Raji (cell line): ENCODE measurements at regions not wholly inside any gene's neighbourhood (a gene's known extent, or its start where the extent isn't known, plus 50 kb on each side); places are given as distances from the start of the nearest gene placed in this dataset.

Source experiments
- POLR2A ChIP-seq: IDR thresholded peaks from 2 replicates; pipeline ENCODE4 v1.6.1; 2011; ENCODE audit warnings: low read depth, low read length, control low read depth; ENCODE audit not compliant: insufficient read depth

DNA sequence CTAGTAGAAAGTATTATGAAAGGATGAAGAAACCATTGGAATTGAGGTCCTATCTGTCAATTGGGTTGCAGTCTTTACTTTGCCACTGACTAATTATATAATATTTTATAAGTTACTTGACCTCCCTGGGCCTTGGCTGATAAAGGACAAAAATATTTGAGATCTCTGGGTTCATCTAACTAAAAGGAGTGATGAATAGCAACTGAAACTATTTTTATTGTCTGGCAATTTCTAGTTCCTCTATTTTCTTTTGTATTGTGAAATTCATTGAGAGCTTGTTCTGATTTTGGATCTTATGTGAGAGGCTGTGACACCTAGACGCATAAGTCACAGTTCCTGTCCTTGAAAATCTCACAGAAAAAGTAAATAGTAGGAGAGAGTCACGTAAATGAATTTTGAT lies 415.7 kb upstream of the ATP2B1 start:
- no peak for TF ChIP-seq POLR2A

DNA sequence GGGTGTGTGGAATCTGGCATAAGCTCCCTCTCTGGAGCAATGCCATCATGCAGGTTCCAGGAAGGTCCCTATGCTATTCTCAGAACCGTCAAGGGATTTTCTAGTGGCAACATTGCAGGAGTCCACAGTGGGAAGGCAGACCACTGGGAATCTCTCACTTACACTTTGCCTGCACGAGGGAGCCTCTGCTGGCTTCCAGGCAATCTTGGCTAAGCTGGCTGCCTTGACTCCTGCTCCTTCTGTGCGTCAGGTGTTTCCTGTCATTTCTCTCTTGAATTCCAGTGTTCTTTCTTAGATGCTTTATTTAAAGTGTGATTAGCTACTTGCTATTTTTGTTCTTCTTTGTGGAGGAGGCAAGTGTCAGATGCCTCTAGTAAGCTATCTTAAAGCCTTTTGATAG lies 414.0 kb upstream of the ATP2B1 start:
- no peak for TF ChIP-seq POLR2A

DNA sequence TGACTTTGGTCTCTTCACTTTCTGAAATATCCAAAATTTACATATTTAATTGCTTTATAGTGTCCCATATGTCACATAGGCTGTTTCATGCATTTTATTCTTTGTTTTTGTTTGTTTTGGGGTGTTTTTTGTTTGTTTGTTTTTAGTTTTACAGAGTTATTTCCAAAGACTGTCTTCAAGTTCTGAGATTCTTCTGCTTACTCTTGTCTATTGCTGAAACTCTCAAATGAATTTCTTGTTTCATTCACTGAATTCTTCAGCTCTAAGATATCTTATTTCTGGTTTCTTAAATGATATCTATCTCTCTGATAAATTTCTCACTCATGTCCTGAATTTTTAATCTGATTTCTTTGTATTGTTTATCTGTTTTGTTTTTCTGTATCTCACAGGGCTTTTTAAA lies 412.0 kb upstream of the ATP2B1 start:
- TF ChIP-seq POLR2A = no peak

DNA sequence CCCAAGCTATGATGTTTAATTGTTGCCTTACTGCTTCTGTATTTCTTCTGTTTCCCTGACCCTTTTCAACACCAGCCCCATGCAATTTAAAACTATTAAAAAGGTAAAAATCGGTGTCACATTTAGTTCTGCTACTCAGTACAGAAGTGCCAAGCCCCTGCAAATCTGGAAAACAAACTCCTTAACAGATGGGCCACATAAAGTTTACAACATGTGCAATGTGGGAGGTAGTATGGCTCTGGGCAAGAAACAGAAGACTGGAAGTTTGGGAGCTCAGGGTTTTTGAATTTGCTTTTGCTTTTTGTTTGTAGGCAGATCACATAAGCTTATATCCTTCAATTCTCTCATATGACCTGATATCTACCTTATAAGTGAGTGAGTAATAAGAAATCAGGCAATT lies 404.0 kb upstream of the ATP2B1 start:
- no peak for TF ChIP-seq POLR2A

DNA sequence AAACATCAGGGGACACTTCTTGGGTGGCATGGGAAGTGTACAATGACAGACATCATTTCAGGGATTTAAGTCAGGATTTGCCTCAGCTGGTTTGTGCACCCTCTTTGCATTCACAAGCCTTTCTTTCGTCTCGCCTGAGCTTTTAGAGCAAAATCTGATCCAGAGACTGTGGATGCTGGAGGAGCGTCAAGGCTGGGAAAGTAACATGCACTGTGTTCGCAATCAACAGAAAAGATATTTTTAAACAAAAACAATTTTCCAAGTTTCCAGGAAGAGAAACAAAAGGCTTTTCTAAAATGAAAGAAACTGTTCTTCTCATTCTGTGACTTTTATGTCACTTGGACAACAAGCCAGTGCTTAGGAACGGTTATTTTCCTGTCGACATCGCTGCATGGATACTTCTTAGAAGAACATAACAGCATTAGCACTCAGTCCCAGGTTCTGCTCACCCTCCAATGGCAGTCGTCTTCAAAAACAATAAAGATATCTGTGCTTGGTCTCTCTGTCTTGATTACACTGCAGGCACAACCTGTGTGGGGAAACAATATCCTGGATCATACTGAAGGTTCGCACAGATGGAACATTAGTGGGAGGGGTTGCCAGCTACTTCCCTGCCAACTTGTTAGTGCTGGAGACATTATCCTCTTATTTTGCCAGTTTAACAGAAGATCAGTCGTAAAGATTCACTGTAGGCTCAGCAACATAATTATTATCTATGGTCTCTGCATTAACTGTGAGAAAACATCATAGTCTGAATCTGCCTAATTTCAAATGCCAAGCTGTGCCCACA lies 403.3 kb upstream of the ATP2B1 start:
- TF ChIP-seq POLR2A = no peak

DNA sequence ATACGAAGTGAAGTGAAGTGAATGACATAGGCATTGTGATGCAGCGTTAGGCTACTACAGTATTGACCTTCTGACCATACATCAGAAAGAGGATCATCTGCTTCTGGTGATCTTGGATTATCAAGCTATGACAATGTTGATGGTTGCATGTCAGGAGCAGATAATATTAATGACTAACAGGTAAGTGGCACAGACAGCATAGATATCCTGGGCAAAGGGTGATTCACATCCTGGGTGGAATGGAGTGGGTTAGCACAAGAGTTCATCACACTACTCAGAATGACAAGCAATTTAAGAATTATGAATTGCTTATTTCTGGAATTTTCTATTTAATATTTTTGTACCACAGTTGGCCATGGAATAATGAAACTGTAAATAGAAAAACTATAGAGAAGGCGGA lies 397.9 kb upstream of the ATP2B1 start:
- TF ChIP-seq POLR2A = no peak

DNA sequence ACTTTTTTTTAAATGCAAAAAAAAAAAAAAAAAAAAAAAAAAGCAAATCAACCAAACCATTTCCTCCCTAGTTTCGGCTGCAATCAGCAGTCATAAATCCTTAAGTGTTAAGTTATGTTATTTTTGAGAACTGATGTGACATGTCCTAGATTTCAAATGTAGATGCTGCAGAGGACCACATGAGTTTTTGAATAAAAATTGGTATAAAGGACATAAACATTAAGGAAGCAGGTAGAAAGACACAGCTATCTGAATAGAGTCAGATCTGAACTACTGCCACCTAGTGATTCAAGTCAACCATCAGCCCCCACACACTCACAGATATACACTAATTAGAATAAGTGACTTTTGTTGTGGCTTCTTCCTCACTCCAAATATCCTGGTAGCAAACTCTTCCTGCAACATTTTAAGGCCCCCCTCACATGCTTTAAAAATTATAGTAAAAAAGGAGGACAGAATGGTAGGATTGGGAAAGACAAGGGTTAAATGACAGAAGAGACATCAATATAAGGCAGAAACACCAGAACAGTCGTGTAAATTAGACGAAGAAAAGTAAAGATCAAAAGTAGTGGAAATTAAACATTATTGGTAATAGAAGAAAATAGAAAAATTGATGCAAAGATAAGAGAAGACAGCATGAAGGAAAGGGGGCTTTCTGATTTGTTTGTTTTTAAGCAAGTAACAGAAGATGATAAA lies 394.5 kb upstream of the ATP2B1 start:
- no peak for TF ChIP-seq POLR2A

DNA sequence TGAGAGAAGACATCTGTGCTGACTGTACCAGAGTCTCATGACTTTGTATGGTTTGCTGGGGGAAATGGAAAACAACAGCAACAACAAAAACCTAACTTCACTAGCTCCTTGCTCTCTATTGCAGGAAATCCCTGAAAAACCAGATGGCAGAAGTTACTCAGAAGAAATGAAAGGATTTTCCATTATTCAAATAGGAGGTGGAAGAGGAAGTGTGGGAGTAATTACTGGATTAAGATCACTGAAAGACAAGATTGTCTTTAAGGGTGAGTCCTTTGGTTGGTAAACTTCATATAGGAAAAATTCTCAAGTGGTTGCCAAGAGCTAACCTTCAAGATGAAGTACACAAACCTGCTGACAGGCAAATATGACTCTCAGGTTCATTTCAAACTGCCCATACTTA lies 391.9 kb upstream of the ATP2B1 start:
- no peak for TF ChIP-seq POLR2A

DNA sequence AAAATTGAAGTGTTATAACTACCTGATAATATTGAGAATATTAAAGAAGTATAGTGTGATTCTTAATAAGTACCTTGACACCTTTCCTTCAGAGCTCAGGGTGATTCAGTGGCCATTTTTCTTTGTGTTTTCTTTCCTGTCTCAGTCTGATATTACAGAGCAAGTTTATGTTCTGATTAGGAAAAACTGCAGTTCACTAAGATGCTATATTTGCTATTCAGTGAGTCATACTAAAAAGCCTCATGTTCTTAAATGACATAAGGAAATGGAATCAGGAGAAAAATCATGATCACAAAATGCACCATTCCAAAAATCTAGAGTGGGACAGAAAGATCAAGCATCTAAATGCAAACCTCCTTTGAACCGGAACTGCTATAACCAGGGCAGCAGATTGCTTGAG lies 390.6 kb upstream of the ATP2B1 start:
- no peak for TF ChIP-seq POLR2A

DNA sequence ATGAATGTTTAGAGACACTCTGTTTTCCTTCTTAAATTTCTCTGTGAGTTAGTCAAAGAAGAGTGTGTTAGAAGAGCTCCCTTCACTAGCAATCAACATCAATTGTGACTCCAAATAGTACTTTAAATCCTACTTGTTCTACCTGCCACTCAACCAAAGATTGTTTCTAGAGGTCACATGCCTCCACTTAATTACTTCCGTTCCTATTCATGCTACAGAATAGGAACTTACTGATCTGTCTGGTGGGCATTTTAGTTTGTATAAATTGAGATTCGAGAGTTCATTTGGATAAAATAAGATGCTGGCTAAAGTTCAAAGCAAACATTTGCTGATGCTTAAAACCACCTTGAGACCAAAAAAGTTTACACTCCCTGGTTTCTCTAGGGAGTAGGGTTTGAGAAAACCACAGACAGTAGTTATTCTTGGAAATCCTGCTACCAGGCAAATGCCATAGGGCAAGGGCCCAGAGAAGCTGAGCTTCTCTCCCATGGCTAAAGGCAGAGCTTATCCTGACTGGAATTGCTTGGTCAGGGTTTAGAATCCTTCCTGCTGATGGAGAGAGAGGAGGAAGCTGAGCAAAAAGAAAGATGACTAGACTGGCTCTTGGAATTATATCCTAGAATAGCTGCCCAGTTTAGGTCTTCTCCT lies 389.6 kb upstream of the ATP2B1 start:
- no peak for TF ChIP-seq POLR2A

DNA sequence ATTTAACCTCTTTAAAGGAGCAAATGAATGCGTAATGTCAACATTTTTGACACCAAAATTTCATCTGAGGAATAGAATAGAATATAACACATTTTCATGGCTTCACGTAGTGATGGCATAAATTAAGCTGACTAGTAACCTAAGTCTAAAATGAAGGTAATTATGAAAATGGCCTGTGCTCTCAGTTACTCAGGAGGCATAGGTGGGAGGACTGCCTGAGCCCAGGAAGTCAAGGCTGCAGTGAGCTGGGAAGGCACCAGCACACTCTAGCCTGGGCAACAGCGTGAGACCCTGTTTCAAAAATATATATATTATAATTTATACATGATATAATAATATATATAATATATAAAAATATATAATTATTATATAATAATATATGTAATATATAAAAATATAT lies 383.2 kb upstream of the ATP2B1 start:
- no peak for TF ChIP-seq POLR2A

DNA sequence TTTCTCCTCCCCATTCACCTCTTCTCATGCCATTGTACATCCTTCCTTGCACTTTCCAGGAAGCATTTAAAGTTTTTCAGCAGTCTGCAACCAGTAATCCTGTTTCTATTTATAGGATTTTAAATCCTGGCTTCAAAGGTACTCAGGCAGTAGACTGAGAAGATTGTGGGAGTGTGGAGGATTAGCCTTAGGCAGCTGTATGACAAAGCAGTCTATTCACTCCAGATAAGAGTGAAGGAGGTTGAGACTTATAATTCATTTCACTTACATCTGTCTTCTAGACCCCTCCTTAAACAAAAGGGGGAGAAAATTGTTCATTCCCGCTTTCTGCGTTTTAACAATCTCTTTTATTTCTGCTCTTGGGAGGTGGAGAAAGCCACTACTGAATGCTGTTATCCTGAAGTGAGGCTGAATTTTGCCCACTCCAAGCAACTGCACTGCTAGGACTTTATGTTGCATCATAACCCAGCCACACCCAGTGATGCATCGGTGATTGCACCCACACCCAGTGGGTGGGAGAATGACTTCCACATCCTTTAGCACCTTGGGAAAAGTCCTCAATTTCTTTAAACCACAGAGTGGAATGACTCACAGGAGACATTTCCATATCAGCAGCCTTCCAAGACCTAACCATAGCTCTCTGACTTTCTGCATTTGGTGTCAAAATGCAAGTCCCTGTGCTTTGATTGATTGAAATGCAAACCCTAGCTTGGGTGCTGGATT lies 382.5 kb upstream of the ATP2B1 start:
- TF ChIP-seq POLR2A = no peak

DNA sequence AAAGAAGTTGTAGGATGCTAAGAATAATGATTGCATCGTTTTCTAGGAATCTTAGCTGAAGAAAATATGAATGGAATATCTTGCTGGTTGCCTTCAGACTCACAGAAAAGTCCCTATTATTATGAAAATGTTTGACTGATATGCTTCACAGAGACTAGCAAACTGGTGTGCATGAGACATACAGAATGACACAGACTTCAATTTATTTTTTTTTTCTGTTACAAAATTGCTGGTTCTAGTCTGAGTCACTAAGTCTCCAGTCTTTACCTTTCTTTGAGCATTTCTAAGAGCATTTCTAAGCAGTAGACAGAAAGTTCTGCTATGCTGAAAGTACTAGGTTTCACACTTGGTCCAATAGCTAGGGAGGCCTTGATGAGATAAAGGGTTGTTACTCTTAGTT lies 377.6 kb upstream of the ATP2B1 start:
- TF ChIP-seq POLR2A = no peak

DNA sequence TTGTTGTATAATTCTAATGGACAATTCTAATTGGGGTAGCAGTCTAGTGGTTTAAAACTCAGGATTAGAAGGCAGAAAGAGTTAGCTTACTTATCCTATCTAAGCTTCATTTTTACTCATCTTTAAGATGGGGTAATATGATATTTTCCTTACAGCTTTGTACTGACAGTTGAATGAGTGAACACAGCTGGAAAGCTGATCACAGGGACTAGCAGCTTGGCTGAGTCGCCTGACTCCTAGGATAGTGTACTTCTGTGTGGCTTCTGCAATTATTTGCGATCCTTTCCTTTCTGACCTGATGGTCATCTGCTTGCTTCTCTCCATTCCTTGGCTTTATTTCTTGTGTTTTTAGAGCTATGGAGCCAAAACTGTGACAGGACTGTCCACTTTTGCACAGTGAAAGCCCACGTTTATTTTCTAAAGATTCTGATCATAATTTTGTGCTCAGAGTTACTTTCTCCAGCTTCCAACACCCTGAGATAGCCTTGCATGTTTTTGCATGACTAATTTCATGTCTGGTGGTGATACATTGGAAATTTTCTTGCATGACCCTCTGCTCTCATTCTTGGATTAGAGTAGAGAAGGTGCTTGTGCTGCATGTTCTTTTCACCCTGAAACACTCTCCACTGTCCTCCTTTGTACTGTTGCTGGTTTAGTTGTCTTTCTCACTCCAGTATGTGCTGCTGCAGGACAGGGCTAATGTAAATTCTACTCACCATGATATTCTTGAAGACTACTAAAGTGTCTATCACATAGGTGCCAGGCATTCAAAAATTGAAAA lies 377.0 kb upstream of the ATP2B1 start:
- no peak for TF ChIP-seq POLR2A

DNA sequence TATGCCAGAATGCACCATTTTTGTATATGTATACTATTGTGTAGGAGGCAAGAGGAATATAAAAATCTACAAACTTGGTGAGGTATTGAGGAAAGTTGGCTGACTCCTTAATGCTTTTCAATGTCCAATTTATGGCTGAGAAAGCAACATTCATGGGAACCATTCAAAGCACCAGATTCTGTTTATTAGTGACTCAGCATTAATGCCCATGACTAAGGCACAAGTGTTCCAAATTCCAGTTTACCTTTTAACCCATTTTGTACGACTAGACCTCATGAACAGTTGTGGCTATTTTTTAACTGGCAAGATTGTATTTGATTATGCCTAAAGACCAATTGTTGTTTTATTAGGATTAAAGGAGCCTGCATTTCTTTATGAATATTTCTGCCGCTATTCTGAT lies 375.4 kb upstream of the ATP2B1 start:
- no peak for TF ChIP-seq POLR2A
